ENCODE measurements at regions not wholly inside any gene's neighbourhood (a gene's known extent, or its start where the extent isn't known, plus 50 kb on each side); places are given as distances from the start of the nearest gene placed in this dataset.

- DNase-seq (ENCODE audit: low read depth in 1 of 2, low spot score in 1 of 2), result no peak
Measured at GRCh38 chr1:43065616-43066399, 106.3 kb downstream of the EBNA1BP2 start.

GRCh38 chr1:43065191-43065590, 106.5 kb upstream of the SLC2A1 start:
- DNase-seq (ENCODE audit: low read depth in 1 of 2, low spot score in 1 of 2), result no peak

GRCh38 chr1:43063394-43064219, 104.9 kb upstream of the SLC2A1 start:
- no peak for DNase-seq (ENCODE audit: low read depth in 1 of 2, low spot score in 1 of 2)

GRCh38 chr1:43062527-43063095, 103.9 kb upstream of the SLC2A1 start:
- DNase-seq (ENCODE audit: low read depth in 1 of 2, low spot score in 1 of 2), result no peak

- DNase-seq (ENCODE audit: low read depth in 1 of 2, low spot score in 1 of 2), result no peak
Measured at GRCh38 chr1:43061757-43062156, 103.1 kb upstream of the SLC2A1 start.

- DNase-seq (ENCODE audit: low read depth in 1 of 2, low spot score in 1 of 2), result no peak
Measured at GRCh38 chr1:43059640-43060574, 101.2 kb upstream of the SLC2A1 start.

- no peak for DNase-seq (ENCODE audit: low read depth in 1 of 2, low spot score in 1 of 2)
Measured at GRCh38 chr1:43058545-43059360, 100.1 kb upstream of the SLC2A1 start.

GRCh38 chr1:43058056-43058455, 99.4 kb upstream of the SLC2A1 start:
- no peak for DNase-seq (ENCODE audit: low read depth in 1 of 2, low spot score in 1 of 2)

- DNase-seq (ENCODE audit: low read depth in 1 of 2, low spot score in 1 of 2), result no peak
Measured at GRCh38 chr1:43057567-43057966, 98.9 kb upstream of the SLC2A1 start.

- DNase-seq (ENCODE audit: low read depth in 1 of 2, low spot score in 1 of 2), result no peak
Measured at GRCh38 chr1:43056981-43057391, 98.3 kb upstream of the SLC2A1 start.

- no peak for DNase-seq (ENCODE audit: low read depth in 1 of 2, low spot score in 1 of 2)
Measured at GRCh38 chr1:43056460-43056859, 97.8 kb upstream of the SLC2A1 start.

GRCh38 chr1:43054961-43055360, 96.3 kb upstream of the SLC2A1 start:
- no peak for DNase-seq (ENCODE audit: low read depth in 1 of 2, low spot score in 1 of 2)

GRCh38 chr1:43052786-43053439, 94.2 kb upstream of the SLC2A1 start:
- no peak for DNase-seq (ENCODE audit: low read depth in 1 of 2, low spot score in 1 of 2)

- no peak for DNase-seq (ENCODE audit: low read depth in 1 of 2, low spot score in 1 of 2)
Measured at GRCh38 chr1:43052322-43052721, 93.7 kb upstream of the SLC2A1 start.

- DNase-seq (ENCODE audit: low read depth in 1 of 2, low spot score in 1 of 2), result no peak
Measured at GRCh38 chr1:43049481-43049880, 90.8 kb upstream of the SLC2A1 start.

- DNase-seq (ENCODE audit: low read depth in 1 of 2, low spot score in 1 of 2), result no peak
Measured at GRCh38 chr1:43048601-43049011, 89.9 kb upstream of the SLC2A1 start.

- DNase-seq (ENCODE audit: low read depth in 1 of 2, low spot score in 1 of 2), result no peak
Measured at GRCh38 chr1:43047135-43047534, 88.5 kb upstream of the SLC2A1 start.

- DNase-seq (ENCODE audit: low read depth in 1 of 2, low spot score in 1 of 2), result no peak
Measured at GRCh38 chr1:43044572-43045361, 86.1 kb upstream of the SLC2A1 start.

- DNase-seq (ENCODE audit: low read depth in 1 of 2, low spot score in 1 of 2), result no peak
Measured at GRCh38 chr1:43043695-43044094, 85.0 kb upstream of the SLC2A1 start.
